A549 (cell line): ENCODE measurements at regions not wholly inside any gene's neighbourhood (a gene's known extent, or its start where the extent isn't known, plus 50 kb on each side); places are given as distances from the start of the nearest gene placed in this dataset.

Experiments used
- ATAC-seq, 2 experiments: fragments of 200-7000 bp in 1 of 2; fragments of >200 bp in 1 of 2; cut with Nextera tagmentation in 1 of 2; cut with Tn5 transposase in 1 of 2; 3 replicates each; pipeline versions ENCODE4 v1.8.0 to v1.9.1; 2018 to 2020; ENCODE audit warnings: mild to moderate bottlenecking in 1 of 2, moderate library complexity in 1 of 2
- CTCF ChIA-PET: fragments of 300-600 bp; sonication (Branson Sonifier 250); formaldehyde crosslinking; extraction: SDS; loops from one replicate; lab custom pipeline; 2021; ENCODE audit warnings: antibody characterized with exemption, inconsistent platforms; lab: Yijun Ruan, JAX
- POLR2A ChIA-PET: fragments of 350-600 bp; formaldehyde crosslinking; extraction: SDS; loops from one replicate; lab custom pipeline; 2021; ENCODE audit warnings: antibody characterized with exemption, inconsistent platforms; lab: Yijun Ruan, JAX
- DNase-seq, 2 experiments: peaks; one replicate each; pipeline versions ENCODE4 v3.0.0 to v3.0.0-alpha.2; 2011 to 2016; ENCODE audit warnings: low read depth in 1 of 2, low spot score in 1 of 2
- FAIRE-seq: peaks from 2 replicates; lab custom pipeline; 2011; peaks lifted over from hg19 to GRCh38; lab: Jason Lieb, UNC
- H3K27ac ChIP-seq, 2 experiments: fragments of >200 bp; sonication (Bioruptor Twin); formaldehyde crosslinking; 3 replicates each; pipeline ENCODE4 v1.5.1; 2016 to 2017
- H3K4me1 ChIP-seq: fragments of >200 bp; sonication (Bioruptor Twin); formaldehyde crosslinking; 3 replicates; pipeline ENCODE4 v1.6.1; 2016
- H3K4me2 ChIP-seq: fragments of >200 bp; sonication (Bioruptor Twin); formaldehyde crosslinking; 3 replicates; pipeline ENCODE4 v1.6.1; 2016
- H3K4me3 ChIP-seq: fragments of >200 bp; sonication (Bioruptor Twin); formaldehyde crosslinking; 3 replicates; pipeline ENCODE4 v1.5.1; 2016
- H3K9me3 ChIP-seq: fragments of >200 bp; sonication (Bioruptor Twin); formaldehyde crosslinking; 3 replicates; pipeline ENCODE4 v1.6.1; 2016
- CBX2 ChIP-seq: fragments of 200-600 bp; sonication (generic); IDR thresholded peaks from 2 replicates; pipeline ENCODE4 v1.6.1; 2016; ENCODE audit warnings: low read depth, mild to moderate bottlenecking, borderline replicate concordance
- CBX8 ChIP-seq: fragments of 200-600 bp; sonication (generic); IDR thresholded peaks from 2 replicates; pipeline ENCODE4 v1.6.1; 2016
- CHD2 ChIP-seq: fragments of 150-350 bp; IDR thresholded peaks from 2 replicates; pipeline ENCODE4 v1.6.1; 2014; ENCODE audit warnings: low read length; ENCODE audit not compliant: partially characterized antibody
- E2F6 ChIP-seq: IDR thresholded peaks from 2 replicates; pipeline ENCODE4 v1.6.1; 2012; ENCODE audit warnings: low read depth, borderline replicate concordance
- ELK1 ChIP-seq: fragments of 150-350 bp; IDR thresholded peaks from 2 replicates; pipeline ENCODE4 v1.6.1; 2014; ENCODE audit warnings: low read depth, mild to moderate bottlenecking, low read length
- ESRRA ChIP-seq: fragments of 150-350 bp; IDR thresholded peaks from 2 replicates; pipeline ENCODE4 v1.6.1; 2014; ENCODE audit warnings: mild to moderate bottlenecking, low read length, borderline replicate concordance
- GATA3 ChIP-seq: IDR thresholded peaks from 2 replicates; pipeline ENCODE4 v1.6.1; 2012; ENCODE audit warnings: borderline replicate concordance
- HDAC2 ChIP-seq: fragments of 200-600 bp; sonication (generic); IDR thresholded peaks from 2 replicates; pipeline ENCODE4 v1.6.1; 2016
- KDM1A ChIP-seq: fragments of 200-600 bp; sonication (generic); IDR thresholded peaks from 2 replicates; pipeline ENCODE4 v1.6.1; 2016; ENCODE audit warnings: low read depth, mild to moderate bottlenecking
- KDM5A ChIP-seq: fragments of 200-600 bp; sonication (generic); IDR thresholded peaks from 2 replicates; pipeline ENCODE4 v1.6.1; 2016; ENCODE audit warnings: antibody characterized with exemption, mild to moderate bottlenecking
- MAZ ChIP-seq: fragments of 150-350 bp; IDR thresholded peaks from 2 replicates; pipeline ENCODE4 v1.6.1; 2014; ENCODE audit warnings: antibody characterized with exemption, low read depth, low read length, borderline replicate concordance
- NPAS2 ChIP-seq: fragments of 250-450 bp; sonication (Bioruptor Pico); IDR thresholded peaks from 2 replicates; pipeline ENCODE4 v1.8.0; 2022; ENCODE audit warnings: mild to moderate bottlenecking, moderate library complexity, borderline replicate concordance
- PBX3 ChIP-seq: IDR thresholded peaks from 2 replicates; pipeline ENCODE4 v1.6.1; 2012
- POLR2A ChIP-seq: IDR thresholded peaks from 2 replicates; pipeline ENCODE4 v1.6.1; 2012; ENCODE audit warnings: mild to moderate bottlenecking, low read length
- REST ChIP-seq: fragments of 200-600 bp; sonication (generic); IDR thresholded peaks from 2 replicates; pipeline ENCODE4 v1.6.1; 2016; ENCODE audit warnings: antibody characterized with exemption, mild to moderate bottlenecking, moderate library complexity
- RFX5 ChIP-seq: fragments of 450-650 bp; IDR thresholded peaks from 2 replicates; pipeline ENCODE4 v1.7.1; 2014; ENCODE audit warnings: antibody characterized with exemption, mild to moderate bottlenecking, moderate library complexity
- SMC3 ChIP-seq: fragments of >200 bp; sonication (Bioruptor Twin); formaldehyde crosslinking; IDR thresholded peaks from 3 replicates; pipeline ENCODE4 v1.6.1; 2018; ENCODE audit warnings: inconsistent platforms
- SREBF2 ChIP-seq: fragments of 450-650 bp; IDR thresholded peaks from 2 replicates; pipeline ENCODE4 v1.6.1; 2014; ENCODE audit warnings: mild to moderate bottlenecking, moderate library complexity
- WGBS: methylation state at CpG from one replicate; pipeline ENCODE4 v1.1.6; 2017; ENCODE audit errors: missing lambda C conversion rate; 5-methylcytosine and 5-hydroxymethylcytosine counted together

GRCh38 chr10:81405399-81405798 lies 469.6 kb upstream of the NRG3 start:
- Histone ChIP-seq H3K4me2 (no peak overlapping the region), H3K9me3 (no peaks in the 10 kb centered on the region), H3K27ac (no peak overlapping the region), H3K4me1 (no peaks in the 10 kb centered on the region), H3K4me3 (no peak overlapping the region)
- no peak for DNase-seq
- 41% methylated on average over 2 of the region's 2 CpGs for WGBS
- ATAC-seq: no peak
- FAIRE-seq: no peak
- no peak for TF ChIP-seq ESRRA
- TF ChIP-seq CHD2: no peak
- TF ChIP-seq KDM5A: no peak
- ChIA-PET CTCF (no interaction called here), POLR2A (no interaction called here)

GRCh38 chr10:81414038-81414437 lies 461.0 kb upstream of the NRG3 start:
- no peak for ATAC-seq
- CTCF ChIA-PET: no interaction called here
- peak in 1 of 2 experiments; percentile 7 for DNase-seq
- no peak overlapping the region for H3K4me3 ChIP-seq
- no peak for TF ChIP-seq ELK1
- TF ChIP-seq GATA3: no peak
- TF ChIP-seq E2F6: no peak
- no peak for TF ChIP-seq RFX5
- no peak for TF ChIP-seq HDAC2
- TF ChIP-seq MAZ: no peak
- TF ChIP-seq SREBF2: no peak
- TF ChIP-seq POLR2A: no peak
- no peak for TF ChIP-seq CBX8
- H3K4me1 ChIP-seq: no peaks in the 10 kb centered on the region
- H3K4me2 ChIP-seq: no peak overlapping the region
- no peaks in the 10 kb centered on the region for H3K9me3 ChIP-seq
- no peak overlapping the region for H3K27ac ChIP-seq
- WGBS: 0% methylated on average over 1 of the region's 1 CpG
- no peak for FAIRE-seq
- POLR2A ChIA-PET: no interaction called here

- Histone ChIP-seq H3K4me2 (no peak overlapping the region), H3K9me3 (no peaks in the 10 kb centered on the region), H3K4me3 (no peak overlapping the region), H3K27ac (no peak overlapping the region), H3K4me1 (no peaks in the 10 kb centered on the region)
- TF ChIP-seq PBX3: no peak
- TF ChIP-seq REST: no peak
- TF ChIP-seq NPAS2: no peak
- no peak for TF ChIP-seq ELK1
- no peak for TF ChIP-seq SMC3
- TF ChIP-seq KDM1A: no peak
- TF ChIP-seq CBX2: no peak
- POLR2A ChIA-PET: no interaction called here
- ATAC-seq: no peak
- FAIRE-seq: no peak
- no peak for DNase-seq
- CTCF ChIA-PET: no interaction called here
These were observed 448.3 kb upstream of the NRG3 start for GRCh38 chr10:81426722-81427121.
